ENCODE measurements at regions not wholly inside any gene's neighbourhood (a gene's known extent, or its start where the extent isn't known, plus 50 kb on each side); places are given as distances from the start of the nearest gene placed in this dataset.

DNA sequence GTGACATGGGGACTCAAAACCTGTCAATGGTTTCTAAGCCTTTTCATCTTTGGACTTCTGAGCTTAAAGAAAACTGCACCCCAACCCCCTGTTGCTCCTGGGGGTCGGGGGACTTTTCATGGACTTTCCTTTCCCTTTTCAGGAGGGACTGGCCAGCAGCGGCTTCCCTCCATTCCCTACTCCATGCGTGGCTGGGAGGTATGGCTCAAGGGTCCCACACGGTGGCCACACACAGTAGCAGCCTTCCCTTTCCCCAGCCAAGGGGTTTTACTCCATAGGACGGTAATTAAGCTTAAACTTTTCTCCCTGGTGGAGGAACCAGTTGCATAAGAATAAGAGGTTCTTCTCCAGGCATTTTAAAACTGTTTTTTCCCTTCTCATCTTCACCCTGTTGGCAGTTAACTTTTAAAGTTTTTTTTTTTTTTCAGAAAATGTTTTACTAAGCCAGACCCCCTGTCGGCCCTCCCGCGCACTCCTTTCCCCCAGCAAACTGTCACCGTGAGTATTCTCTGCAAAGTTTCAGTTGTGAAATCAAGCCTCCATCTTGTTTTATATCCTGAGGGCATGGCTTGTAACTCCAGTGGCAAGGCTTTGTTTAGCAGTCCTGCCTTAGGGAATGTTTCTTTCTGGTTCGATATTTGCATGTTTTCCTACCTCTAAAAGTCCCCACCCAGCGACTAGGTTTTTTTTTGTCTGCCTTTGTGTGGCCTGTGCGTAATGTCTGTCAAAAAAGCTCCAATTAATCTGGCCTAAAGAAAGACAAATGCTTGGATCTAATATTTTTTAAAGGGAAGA lies 325.7 kb downstream of the TLL1 start:
- no CpG with 5 or more reads among the region's 12 CpGs for WGBS (ENCODE audit: extremely low coverage, insufficient read length, low lambda C conversion rate)
- Mint-ChIP-seq H3K27ac (no peak overlapping the region; a peak in 2 of 7 replicates), H3K27me3 (ENCODE audit: low read depth) (no peaks in the 10 kb centered on the region), H3K9me3 (no peaks in the 10 kb centered on the region), H3K36me3 (ENCODE audit: insufficient read depth in 1 of 3, low read depth in 3 of 3) (no peaks in the 10 kb centered on the region), H3K4me1 (peaks cover 6 to 10% of the 10 kb centered on the region in 2 experiments; a peak in 3 of 4 replicates), H3K4me3 (no peak overlapping the region)
- no peak overlapping the region for H3K23ac ChIP-seq (ENCODE audit: insufficient read length, low read depth, low read length)
- no peak overlapping the region for H3K18ac ChIP-seq (ENCODE audit: insufficient read length, low read depth, low read length)
- H2BK5ac ChIP-seq (ENCODE audit: insufficient read length, low read length): no peak overlapping the region
- H3K27ac ChIP-seq (ENCODE audit: insufficient read length, low read depth, low read length): no peak overlapping the region
- H2BK12ac ChIP-seq (ENCODE audit: insufficient read length, low read depth, low read length): no peak overlapping the region
- no peak overlapping the region for H3K9ac ChIP-seq (ENCODE audit: extremely low read depth, insufficient read length, low read length)
- no peak overlapping the region for H3K56ac ChIP-seq (ENCODE audit: insufficient read length, low read depth, low read length)
- H4K5ac ChIP-seq (ENCODE audit: insufficient read length, low read depth, low read length): no peak overlapping the region
- no peaks in the 10 kb centered on the region for H3K9me3 ChIP-seq (ENCODE audit: control insufficient read depth, low read depth, low read length)
- DNase-seq: peak; percentile 44
- H2BK20ac ChIP-seq (ENCODE audit: low read depth, low read length, poor library complexity, severe bottlenecking): no peak overlapping the region
- no peaks in the 10 kb centered on the region for H3K79me1 ChIP-seq (ENCODE audit: insufficient read depth, low read depth, low read length, poor library complexity, severe bottlenecking)
- H3K4me1 ChIP-seq (ENCODE audit: insufficient read depth, low read length): no peaks in the 10 kb centered on the region; the same call in 1 of the 2 replicates
- no peak overlapping the region for H2BK120ac ChIP-seq (ENCODE audit: low read depth, low read length, poor library complexity, severe bottlenecking)
- H3K4me2 ChIP-seq (ENCODE audit: insufficient read depth, insufficient read length, low read length): no peak overlapping the region
- H2AFZ ChIP-seq (ENCODE audit: low read length): peak overlapping the region; percentile 45
- no peaks in the 10 kb centered on the region for H3K27me3 ChIP-seq (ENCODE audit: insufficient read depth, low read length)
- no peak overlapping the region for H3T11ph ChIP-seq (ENCODE audit: low read length)
- H3K79me2 ChIP-seq (ENCODE audit: insufficient read depth, low read length): no peaks in the 10 kb centered on the region
- H3K4ac ChIP-seq (ENCODE audit: low read depth, low read length): no peak overlapping the region
- no peak overlapping the region for H4K91ac ChIP-seq (ENCODE audit: insufficient read length, low read depth, low read length)
- H2AK5ac ChIP-seq (ENCODE audit: insufficient read length, low read length): no peak overlapping the region
- H2BK15ac ChIP-seq (ENCODE audit: low read depth, low read length): no peak overlapping the region
- TF ChIP-seq, protein P1, sequence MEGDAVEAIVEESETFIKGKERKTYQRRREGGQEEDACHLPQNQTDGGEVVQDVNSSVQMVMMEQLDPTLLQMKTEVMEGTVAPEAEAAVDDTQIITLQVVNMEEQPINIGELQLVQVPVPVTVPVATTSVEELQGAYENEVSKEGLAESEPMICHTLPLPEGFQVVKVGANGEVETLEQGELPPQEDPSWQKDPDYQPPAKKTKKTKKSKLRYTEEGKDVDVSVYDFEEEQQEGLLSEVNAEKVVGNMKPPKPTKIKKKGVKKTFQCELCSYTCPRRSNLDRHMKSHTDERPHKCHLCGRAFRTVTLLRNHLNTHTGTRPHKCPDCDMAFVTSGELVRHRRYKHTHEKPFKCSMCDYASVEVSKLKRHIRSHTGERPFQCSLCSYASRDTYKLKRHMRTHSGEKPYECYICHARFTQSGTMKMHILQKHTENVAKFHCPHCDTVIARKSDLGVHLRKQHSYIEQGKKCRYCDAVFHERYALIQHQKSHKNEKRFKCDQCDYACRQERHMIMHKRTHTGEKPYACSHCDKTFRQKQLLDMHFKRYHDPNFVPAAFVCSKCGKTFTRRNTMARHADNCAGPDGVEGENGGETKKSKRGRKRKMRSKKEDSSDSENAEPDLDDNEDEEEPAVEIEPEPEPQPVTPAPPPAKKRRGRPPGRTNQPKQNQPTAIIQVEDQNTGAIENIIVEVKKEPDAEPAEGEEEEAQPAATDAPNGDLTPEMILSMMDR (conservative IDR thresholded peaks at IDR 0.05): peak; percentile 36; the same call in 2 of the 3 replicates
- H4K8ac ChIP-seq (replicated peaks; ENCODE audit: insufficient read length, low read depth, low read length): no peak overlapping the region
- H4K20me1 ChIP-seq (ENCODE audit: control insufficient read depth, insufficient read depth, insufficient read length): no peaks in the 10 kb centered on the region
- no peaks in the 10 kb centered on the region for H3K23me2 ChIP-seq (ENCODE audit: insufficient read length, low read depth, low read length, poor library complexity, severe bottlenecking)
- H3K14ac ChIP-seq (ENCODE audit: insufficient read depth, low read length): no peak overlapping the region
